Mucosa of descending colon (tissue), 3 donors: ENCODE measurements at regions not wholly inside any gene's neighbourhood (a gene's known extent, or its start where the extent isn't known, plus 50 kb on each side); places are given as distances from the start of the nearest gene placed in this dataset.

Source experiments
- ATAC-seq: fragments of 200-7000 bp; cut with Tn5 transposase; one replicate; pipeline ENCODE4 v1.9.1; 2020; ENCODE audit warnings: mild to moderate bottlenecking, moderate library complexity
- DNase-seq, 3 donors: peaks; one replicate each; pipeline ENCODE4 v3.0.0-alpha.2; 2020
- H3K36me3 ChIP-seq: fragments of 200-600 bp; one replicate; pipeline ENCODE4 v1.8.0; 2021; ENCODE audit warnings: low read depth, mild to moderate bottlenecking
- H3K4me1 ChIP-seq: fragments of 200-600 bp; one replicate; pipeline ENCODE4 v1.8.0; 2021; ENCODE audit warnings: low read depth, mild to moderate bottlenecking
- H3K4me3 ChIP-seq: fragments of 200-600 bp; one replicate; pipeline ENCODE4 v1.8.0; 2021; ENCODE audit warnings: mild to moderate bottlenecking
- H3K9me3 ChIP-seq: fragments of 200-600 bp; one replicate; pipeline ENCODE4 v1.8.0; 2021; ENCODE audit warnings: mild to moderate bottlenecking
- intact Hi-C, 2 donors: fragments of 100-400 bp; cut with DNase I in 1 of 2; cut with micrococcal nuclease in 1 of 2; formaldehyde crosslinking; loops; one replicate each; pipeline versions ENCODE4 v1.11.0 to v1.11.1; 2022; cut with DNase I, micrococcal nuclease
- TF ChIP-seq, protein P1 (sequence below): fragments of 200-600 bp; IDR thresholded peaks from one replicate; pipeline ENCODE4 v1.8.0; 2022; ENCODE audit warnings: antibody characterized with exemption, mild to moderate bottlenecking
- donor health status: DM: no; HTN: no; CAD: no; lungs with moderate emphysema.
- donor health status: DM: no; HTN: no; CAD: no.
- donor health status: DM: no; HTN: yes; CAD: no.

- ATAC-seq, result no peak
Measured at GRCh38 chr6:56838016-56838555, 116.8 kb upstream of the BEND6 start.

GRCh38 chr6:56837322-56837894, 117.5 kb upstream of the BEND6 start:
- Histone ChIP-seq H3K4me1 (no peaks in the 10 kb centered on the region), H3K36me3 (no peaks in the 10 kb centered on the region), H3K9me3 (no peaks in the 10 kb centered on the region), H3K4me3 (no peak overlapping the region)
- TF ChIP-seq, protein P1, sequence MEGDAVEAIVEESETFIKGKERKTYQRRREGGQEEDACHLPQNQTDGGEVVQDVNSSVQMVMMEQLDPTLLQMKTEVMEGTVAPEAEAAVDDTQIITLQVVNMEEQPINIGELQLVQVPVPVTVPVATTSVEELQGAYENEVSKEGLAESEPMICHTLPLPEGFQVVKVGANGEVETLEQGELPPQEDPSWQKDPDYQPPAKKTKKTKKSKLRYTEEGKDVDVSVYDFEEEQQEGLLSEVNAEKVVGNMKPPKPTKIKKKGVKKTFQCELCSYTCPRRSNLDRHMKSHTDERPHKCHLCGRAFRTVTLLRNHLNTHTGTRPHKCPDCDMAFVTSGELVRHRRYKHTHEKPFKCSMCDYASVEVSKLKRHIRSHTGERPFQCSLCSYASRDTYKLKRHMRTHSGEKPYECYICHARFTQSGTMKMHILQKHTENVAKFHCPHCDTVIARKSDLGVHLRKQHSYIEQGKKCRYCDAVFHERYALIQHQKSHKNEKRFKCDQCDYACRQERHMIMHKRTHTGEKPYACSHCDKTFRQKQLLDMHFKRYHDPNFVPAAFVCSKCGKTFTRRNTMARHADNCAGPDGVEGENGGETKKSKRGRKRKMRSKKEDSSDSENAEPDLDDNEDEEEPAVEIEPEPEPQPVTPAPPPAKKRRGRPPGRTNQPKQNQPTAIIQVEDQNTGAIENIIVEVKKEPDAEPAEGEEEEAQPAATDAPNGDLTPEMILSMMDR, result no peak
- ATAC-seq, result no peak
- no peak for DNase-seq
- intact Hi-C loops, result no loop called here

More at GRCh38 chr6:56838016-56838555, 116.8 kb upstream of the BEND6 start:
- Histone ChIP-seq H3K4me1 (no peaks in the 10 kb centered on the region), H3K36me3 (no peaks in the 10 kb centered on the region), H3K9me3 (no peaks in the 10 kb centered on the region), H3K4me3 (no peak overlapping the region)
- intact Hi-C loops, result no loop called here
- TF ChIP-seq, protein P1, result no peak
- DNase-seq, result no peak

GRCh38 chr6:56835612-56836011, 119.3 kb upstream of the BEND6 start:
- ATAC-seq, result no peak
- no peaks in the 10 kb centered on the region for H3K36me3 ChIP-seq
- H3K4me1 ChIP-seq, result no peaks in the 10 kb centered on the region
- intact Hi-C loops, result no loop called here
- TF ChIP-seq, protein P1, result no peak
- H3K4me3 ChIP-seq, result no peak overlapping the region
- DNase-seq, result no peak
- no peaks in the 10 kb centered on the region for H3K9me3 ChIP-seq

GRCh38 chr6:56833873-56834272, 121.0 kb upstream of the BEND6 start:
- Histone ChIP-seq H3K4me3 (no peak overlapping the region), H3K36me3 (no peaks in the 10 kb centered on the region), H3K4me1 (no peaks in the 10 kb centered on the region), H3K9me3 (no peaks in the 10 kb centered on the region)
- intact Hi-C loops, result no loop called here
- TF ChIP-seq, protein P1, result no peak
- ATAC-seq, result no peak
- no peak for DNase-seq

DNA sequence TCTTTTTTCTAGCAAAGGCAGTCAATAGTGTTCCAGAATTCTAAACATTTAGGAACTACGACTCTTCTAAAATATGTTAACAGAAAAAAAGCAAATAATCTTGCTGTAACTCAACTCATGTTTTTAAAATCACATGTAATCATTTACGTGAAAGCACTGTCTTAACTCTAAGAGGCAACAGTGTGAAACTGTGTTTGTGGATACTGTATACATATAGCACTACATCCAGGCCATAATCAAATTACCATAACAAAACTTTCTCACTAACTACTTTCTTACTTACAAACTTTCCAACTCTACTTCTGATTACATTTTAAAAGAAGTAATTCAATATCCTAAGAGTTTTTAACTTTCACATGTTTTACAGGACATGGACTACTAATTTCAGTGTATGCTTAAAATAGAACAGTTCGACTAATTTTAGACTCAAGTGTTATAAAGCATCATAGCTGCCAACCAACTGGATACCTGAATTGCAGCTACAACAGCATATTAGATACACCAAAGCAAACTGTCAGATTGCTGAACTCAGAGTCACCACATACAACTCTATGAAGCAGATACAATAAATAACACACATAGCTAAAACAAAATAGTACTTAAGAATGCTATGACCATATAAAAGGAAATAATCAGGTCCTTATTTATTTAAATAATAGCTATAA, 121.6 kb upstream of the BEND6 start:
- intact Hi-C loops, result no loop called here
- TF ChIP-seq, protein P1, result no peak
- no peak for ATAC-seq

More for the DNA sequence above, 121.6 kb upstream of the BEND6 start:
- no peaks in the 10 kb centered on the region for H3K36me3 ChIP-seq
- no peaks in the 10 kb centered on the region for H3K9me3 ChIP-seq
- H3K4me3 ChIP-seq, result no peak overlapping the region
- H3K4me1 ChIP-seq, result no peaks in the 10 kb centered on the region
- no peak for DNase-seq
